Panc1 (cell line): ENCODE measurements at regions not wholly inside any gene's neighbourhood (a gene's known extent, or its start where the extent isn't known, plus 50 kb on each side); places are given as distances from the start of the nearest gene placed in this dataset.

Experiments
- CTCF ChIP-seq: fragments of 450-650 bp; IDR thresholded peaks from 2 replicates; pipeline ENCODE4 v1.5.1; 2017; ENCODE audit warnings: mild to moderate bottlenecking
- POLR2AphosphoS5 ChIP-seq: IDR thresholded peaks from 2 replicates; pipeline ENCODE4 v1.6.1; 2012; ENCODE audit warnings: mild to moderate bottlenecking, low read depth, low read length, moderate library complexity
- REST ChIP-seq, 2 experiments: IDR thresholded peaks; 2 replicates each; pipeline ENCODE4 v1.6.1; 2011 to 2012; ENCODE audit warnings: low read depth in 2 of 2, control low read depth in 1 of 2, low read length in 1 of 2, mild to moderate bottlenecking in 1 of 2, moderate library complexity in 1 of 2; ENCODE audit not compliant: insufficient read depth in 1 of 2
- SIN3A ChIP-seq: IDR thresholded peaks from 2 replicates; pipeline ENCODE4 v1.6.1; 2012; ENCODE audit warnings: low read depth, mild to moderate bottlenecking, low read length, moderate library complexity, borderline replicate concordance; ENCODE audit not compliant: insufficient read depth

- no peak for TF ChIP-seq CTCF
- TF ChIP-seq POLR2AphosphoS5, result no peak
- TF ChIP-seq REST (IDR thresholded peaks at IDR 0.05; ENCODE audit: insufficient read depth in 1 of 2, low read depth in 2 of 2, low read length in 1 of 2), result no peak
- TF ChIP-seq SIN3A, result no peak
Observed at GRCh38 chr15:92797168-92798052, 102.7 kb upstream of the CHD2 start.
